Thyroid gland (tissue), 4 donors: ENCODE measurements at regions not wholly inside any gene's neighbourhood (a gene's known extent, or its start where the extent isn't known, plus 50 kb on each side); places are given as distances from the start of the nearest gene placed in this dataset.

Source experiments
- DNase-seq, 2 donors: peaks; one replicate each; pipeline ENCODE4 v3.0.0-alpha.2; 2019
- H3K27ac ChIP-seq, 3 donors: fragments of 200-600 bp; sonication (generic); 1 replicate in 2 of 3; 2 replicates in 1 of 3; pipeline ENCODE4 v1.5.1; 2016 to 2019; ENCODE audit warnings: mild to moderate bottlenecking in 1 of 3, moderate library complexity in 1 of 3
- H3K27me3 ChIP-seq: fragments of 200-600 bp; sonication (generic); one replicate; pipeline ENCODE4 v1.5.1; 2019
- H3K36me3 ChIP-seq, 2 donors: fragments of 200-600 bp; sonication (generic); one replicate each; pipeline ENCODE4 v1.5.1; 2016 to 2019
- H3K4me1 ChIP-seq, 2 donors: fragments of 200-600 bp; sonication (generic); one replicate each; pipeline ENCODE4 v1.5.1; 2017 to 2019
- H3K4me3 ChIP-seq, 3 donors: fragments of 200-600 bp; sonication (generic); replicated peaks in 1 of 3; 1 replicate in 2 of 3; 2 replicates in 1 of 3; pipeline ENCODE4 v1.5.1; 2016; ENCODE audit warnings: mild to moderate bottlenecking in 1 of 3
- H3K9me3 ChIP-seq: fragments of 200-600 bp; sonication (generic); one replicate; pipeline ENCODE4 v1.5.1; 2017
- POLR2A ChIP-seq, 2 donors: fragments of 450-650 bp; IDR thresholded peaks; one replicate each; pipeline ENCODE4 v1.6.1; 2017; ENCODE audit warnings: antibody characterized with exemption in 2 of 2, mild to moderate bottlenecking in 2 of 2, moderate library complexity in 1 of 2
- WGBS, 2 donors: methylation state at CpG; one replicate each; pipeline ENCODE4 v1.1.5; 2017; 5-methylcytosine and 5-hydroxymethylcytosine counted together
- intact Hi-C: fragments of 100-400 bp; cut with DNase I; formaldehyde crosslinking; loops from one replicate; pipeline ENCODE4 v1.15.1; 2023
- TF ChIP-seq, protein P1 (sequence below), 6 experiments: fragments of 200-600 bp in 3 of 6; fragments of 450-650 bp in 3 of 6; sonication (generic) in 3 of 6; IDR thresholded peaks; one replicate each; pipeline ENCODE4 v1.5.1; 2016 to 2019; ENCODE audit warnings: antibody characterized with exemption in 6 of 6, mild to moderate bottlenecking in 2 of 6, inconsistent platforms in 1 of 6, moderate library complexity in 1 of 6

GRCh38 chr9:135315572-135315971 lies 164.0 kb upstream of the PPP1R26 start:
- H3K4me3 ChIP-seq = no peak overlapping the region
- intact Hi-C loops = no loop called here
- DNase-seq = no peak
- no peaks in the 10 kb centered on the region for H3K36me3 ChIP-seq
- no peaks in the 10 kb centered on the region for H3K4me1 ChIP-seq
- H3K9me3 ChIP-seq = no peaks in the 10 kb centered on the region
- H3K27ac ChIP-seq = no peak overlapping the region
- TF ChIP-seq POLR2A (IDR thresholded peaks at IDR 0.05) = no peak
- TF ChIP-seq, protein P1, sequence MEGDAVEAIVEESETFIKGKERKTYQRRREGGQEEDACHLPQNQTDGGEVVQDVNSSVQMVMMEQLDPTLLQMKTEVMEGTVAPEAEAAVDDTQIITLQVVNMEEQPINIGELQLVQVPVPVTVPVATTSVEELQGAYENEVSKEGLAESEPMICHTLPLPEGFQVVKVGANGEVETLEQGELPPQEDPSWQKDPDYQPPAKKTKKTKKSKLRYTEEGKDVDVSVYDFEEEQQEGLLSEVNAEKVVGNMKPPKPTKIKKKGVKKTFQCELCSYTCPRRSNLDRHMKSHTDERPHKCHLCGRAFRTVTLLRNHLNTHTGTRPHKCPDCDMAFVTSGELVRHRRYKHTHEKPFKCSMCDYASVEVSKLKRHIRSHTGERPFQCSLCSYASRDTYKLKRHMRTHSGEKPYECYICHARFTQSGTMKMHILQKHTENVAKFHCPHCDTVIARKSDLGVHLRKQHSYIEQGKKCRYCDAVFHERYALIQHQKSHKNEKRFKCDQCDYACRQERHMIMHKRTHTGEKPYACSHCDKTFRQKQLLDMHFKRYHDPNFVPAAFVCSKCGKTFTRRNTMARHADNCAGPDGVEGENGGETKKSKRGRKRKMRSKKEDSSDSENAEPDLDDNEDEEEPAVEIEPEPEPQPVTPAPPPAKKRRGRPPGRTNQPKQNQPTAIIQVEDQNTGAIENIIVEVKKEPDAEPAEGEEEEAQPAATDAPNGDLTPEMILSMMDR (IDR thresholded peaks at IDR 0.05) = no peak
- no peaks in the 10 kb centered on the region for H3K27me3 ChIP-seq
- 96 to 99% methylated on average over 9 of the region's 9 CpGs for WGBS, 2 donors

GRCh38 chr9:135320331-135320730 lies 159.3 kb upstream of the PPP1R26 start:
- DNase-seq = no peak
- Histone ChIP-seq H3K9me3 (no peaks in the 10 kb centered on the region), H3K27me3 (no peaks in the 10 kb centered on the region), H3K27ac (no peak overlapping the region), H3K4me3 (no peak overlapping the region), H3K36me3 (no peaks in the 10 kb centered on the region), H3K4me1 (no peaks in the 10 kb centered on the region)
- no peak for TF ChIP-seq POLR2A (IDR thresholded peaks at IDR 0.05)
- TF ChIP-seq, protein P1 (IDR thresholded peaks at IDR 0.05) = no peak
- 93 to 97% methylated on average over 6 of the region's 6 CpGs for WGBS, 2 donors
- intact Hi-C loops = no loop called here

DNA sequence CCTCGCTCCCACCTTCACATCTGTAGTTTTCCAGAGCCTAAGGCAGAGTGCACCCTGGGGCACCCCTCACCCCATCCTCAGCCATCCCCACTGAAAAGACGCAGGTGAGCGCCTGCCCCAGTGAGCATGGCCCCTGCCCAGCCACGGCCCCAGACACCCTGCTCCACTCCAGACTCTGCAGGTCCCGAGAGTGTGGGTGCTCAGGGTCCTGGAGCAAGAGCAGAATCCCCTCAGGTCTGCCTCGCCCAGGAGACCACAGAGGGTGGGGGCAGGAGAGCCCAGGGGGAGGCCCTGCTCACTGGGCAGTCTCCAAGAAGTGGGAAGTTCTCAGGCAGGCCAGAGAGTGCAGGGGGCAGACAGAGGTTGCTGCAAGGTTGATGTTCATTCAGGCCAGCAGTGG lies 158.6 kb upstream of the PPP1R26 start:
- no peak overlapping the region for H3K27ac ChIP-seq
- 90 to 93% methylated on average over 5 of the region's 6 CpGs for WGBS, 2 donors
- intact Hi-C loops = no loop called here
- H3K4me1 ChIP-seq = no peaks in the 10 kb centered on the region
- no peak for TF ChIP-seq POLR2A (IDR thresholded peaks at IDR 0.05)
- TF ChIP-seq, protein P1 (IDR thresholded peaks at IDR 0.05) = no peak
- H3K9me3 ChIP-seq = no peaks in the 10 kb centered on the region
- no peak overlapping the region for H3K4me3 ChIP-seq
- H3K36me3 ChIP-seq = no peaks in the 10 kb centered on the region
- no peak for DNase-seq
- H3K27me3 ChIP-seq = no peaks in the 10 kb centered on the region

DNA sequence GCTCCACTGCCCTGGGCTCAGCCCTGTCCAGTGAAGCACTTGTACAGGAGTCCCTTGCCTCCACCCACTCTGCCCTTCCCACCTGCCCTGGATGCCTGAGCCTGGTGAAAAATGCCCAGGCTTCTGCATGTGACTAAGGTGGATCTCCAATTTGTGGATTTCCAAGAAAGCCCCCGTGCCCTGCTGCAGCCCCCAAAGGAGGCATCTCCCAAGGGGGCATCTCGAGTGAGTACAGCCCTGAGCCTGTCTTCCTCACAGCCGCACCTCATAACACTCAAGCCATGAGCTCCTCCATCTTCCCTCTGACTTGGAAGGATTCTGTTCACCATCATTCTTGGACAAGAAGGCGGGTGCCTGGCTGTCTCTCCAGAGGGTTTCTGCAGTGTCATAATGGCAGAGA lies 158.0 kb upstream of the PPP1R26 start:
- DNase-seq = no peak
- Histone ChIP-seq H3K4me1 (no peaks in the 10 kb centered on the region), H3K36me3 (no peaks in the 10 kb centered on the region), H3K27ac (no peak overlapping the region), H3K9me3 (no peaks in the 10 kb centered on the region), H3K27me3 (no peaks in the 10 kb centered on the region), H3K4me3 (no peak overlapping the region)
- 80 to 88% methylated on average over 4 of the region's 4 CpGs for whole genome bisulfite sequencing, 2 donors
- intact Hi-C loops = no loop called here
- no peak for TF ChIP-seq POLR2A (IDR thresholded peaks at IDR 0.05)
- TF ChIP-seq, protein P1 (IDR thresholded peaks at IDR 0.05) = no peak

DNA sequence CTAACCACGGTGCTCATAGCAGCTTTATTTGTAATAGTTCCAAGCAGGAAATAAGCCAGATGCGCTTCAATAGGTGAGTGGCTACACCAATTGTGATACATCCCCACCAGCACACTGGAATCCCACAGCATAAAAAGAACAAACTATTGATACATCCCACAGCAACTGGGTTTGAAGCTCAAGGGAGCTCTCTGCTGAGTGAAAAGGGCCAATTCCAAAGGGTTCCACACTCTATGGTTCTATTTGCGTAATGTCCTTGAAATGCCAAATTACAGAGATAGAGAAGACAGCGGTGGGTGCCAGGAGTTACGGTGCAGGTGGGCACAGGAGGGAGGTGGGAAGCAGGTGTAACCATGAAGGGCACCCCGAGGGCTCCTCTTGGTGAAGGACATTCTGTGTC lies 155.3 kb upstream of the PPP1R26 start:
- Histone ChIP-seq H3K27me3 (no peaks in the 10 kb centered on the region), H3K9me3 (no peaks in the 10 kb centered on the region), H3K4me3 (no peak overlapping the region), H3K36me3 (no peaks in the 10 kb centered on the region), H3K27ac (no peak overlapping the region), H3K4me1 (no peaks in the 10 kb centered on the region)
- DNase-seq = no peak
- TF ChIP-seq, protein P1 (IDR thresholded peaks at IDR 0.05) = no peak
- no peak for TF ChIP-seq POLR2A (IDR thresholded peaks at IDR 0.05)
- intact Hi-C loops = no loop called here
- WGBS, 2 donors = 80 to 82% methylated on average over 6 of the region's 6 CpGs
